PC-9 (cell line): ENCODE measurements at regions not wholly inside any gene's neighbourhood (a gene's known extent, or its start where the extent isn't known, plus 50 kb on each side); places are given as distances from the start of the nearest gene placed in this dataset.
"Not testable (repeated sequence)": the region's sequence is repeated elsewhere in the genome, so short reads cannot be mapped to it uniquely, and the experiment has no call there.

Source experiments
- BruUV-seq: library from RNA; stranded (reverse); fragments of 400-500 nt; replicated peaks from 2 replicates; lab custom pipeline; 2021; lab: Mats Ljungman, UMichigan
- CTCF ChIA-PET: fragments of 300-600 bp; sonication (Branson Sonifier 250); formaldehyde crosslinking; loops from one replicate; lab custom pipeline; 2022; ENCODE audit warnings: antibody characterized with exemption; lab: Charles Lee
- POLR2A ChIA-PET: fragments of 300-600 bp; sonication (Branson Sonifier 250); formaldehyde crosslinking; loops from one replicate; lab custom pipeline; 2022; ENCODE audit warnings: antibody characterized with exemption; ENCODE audit not compliant: unreplicated experiment; lab: Charles Lee
- DNase-seq, 2 experiments: peaks; one replicate each; pipeline versions ENCODE4 v3.0.0 to v3.0.0-alpha.2; 2015 to 2022; ENCODE audit warnings: mixed read lengths in 1 of 2
- H2AFZ ChIP-seq: fragments of 200-600 bp; sonication (generic); 2 replicates; pipeline ENCODE4 v1.8.1; 2017; ENCODE audit warnings: antibody characterized with exemption
- H3F3A ChIP-seq: fragments of 200-600 bp; sonication (generic); 2 replicates; pipeline ENCODE4 v1.8.1; 2017; ENCODE audit warnings: antibody characterized with exemption, mild to moderate bottlenecking, low read depth; ENCODE audit not compliant: insufficient read depth
- H3K27ac ChIP-seq: fragments of 200-600 bp; sonication (generic); 2 replicates; pipeline ENCODE4 v1.6.1; 2016; ENCODE audit warnings: mixed run types
- H3K27me3 ChIP-seq: fragments of 200-600 bp; sonication (generic); 2 replicates; pipeline ENCODE4 v1.6.1; 2016; ENCODE audit warnings: low read depth, mixed run types; ENCODE audit not compliant: insufficient read depth
- H3K36me3 ChIP-seq: fragments of 200-600 bp; sonication (generic); 2 replicates; pipeline ENCODE4 v1.6.1; 2016; ENCODE audit warnings: low read depth, mixed run types
- H3K4me1 ChIP-seq: fragments of 200-600 bp; sonication (generic); replicated peaks from 2 replicates; pipeline ENCODE4 v1.6.1; 2016; ENCODE audit warnings: mixed run types; ENCODE audit not compliant: insufficient read depth
- H3K4me2 ChIP-seq: fragments of 200-600 bp; sonication (generic); 2 replicates; pipeline ENCODE4 v1.6.1; 2017; ENCODE audit warnings: mixed run types
- H3K4me3 ChIP-seq: fragments of 200-600 bp; sonication (generic); 2 replicates; pipeline ENCODE4 v1.6.1; 2016; ENCODE audit warnings: mixed run types
- H3K79me2 ChIP-seq: fragments of 200-600 bp; sonication (generic); 2 replicates; pipeline ENCODE4 v1.6.1; 2017; ENCODE audit warnings: low read depth, mixed run types
- H3K9me2 ChIP-seq: fragments of 200-600 bp; sonication (generic); 2 replicates; pipeline ENCODE4 v1.8.1; 2017; ENCODE audit warnings: mild to moderate bottlenecking; ENCODE audit not compliant: insufficient read depth
- H3K9me3 ChIP-seq: fragments of 200-600 bp; sonication (generic); 2 replicates; pipeline ENCODE4 v1.8.1; 2016; ENCODE audit warnings: low read depth; ENCODE audit not compliant: insufficient read depth
- H4K20me1 ChIP-seq: fragments of 200-600 bp; sonication (generic); 2 replicates; pipeline ENCODE4 v1.8.1; 2017; ENCODE audit not compliant: insufficient read depth
- intact Hi-C: fragments of 100-400 bp; cut with micrococcal nuclease; formaldehyde crosslinking; loops from one replicate; pipeline ENCODE4 v1.10.0; 2022; ENCODE audit not compliant: unreplicated experiment

DNA sequence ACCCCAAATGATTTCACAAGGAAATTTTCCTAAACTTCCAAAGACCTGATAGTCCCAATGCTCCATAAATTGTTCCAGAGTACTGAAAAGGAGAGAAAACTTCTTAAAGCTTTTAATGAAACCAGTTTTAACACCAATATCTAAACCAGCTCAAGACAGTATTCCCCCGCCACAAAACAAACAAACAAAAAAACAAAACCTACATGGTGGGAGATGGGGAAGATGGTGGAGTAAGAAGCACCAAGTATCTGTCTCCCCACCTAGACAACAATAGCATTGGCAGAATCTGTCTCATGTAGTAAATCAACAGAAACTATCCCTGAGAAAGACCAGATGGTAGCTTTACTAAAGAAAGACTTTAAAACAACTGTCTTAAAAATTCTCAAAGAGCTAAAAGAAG, 88.7 kb upstream of the CCT8L2 start:
- POLR2A ChIA-PET, H4K20me1 ChIP-seq, H3K27me3 ChIP-seq, intact Hi-C loops, H3F3A ChIP-seq, H3K9me3 ChIP-seq, H2AFZ ChIP-seq, CTCF ChIA-PET, DNase-seq, H3K4me3 ChIP-seq, BruUV-seq, H3K79me2 ChIP-seq, H3K9me2 ChIP-seq, H3K36me3 ChIP-seq, H3K4me2 ChIP-seq, H3K4me1 ChIP-seq, H3K27ac ChIP-seq: not testable (repeated sequence)

GRCh38 chr22:16680209-16680899, 87.7 kb upstream of the CCT8L2 start:
- H3K4me3 ChIP-seq, H3K27ac ChIP-seq, intact Hi-C loops, CTCF ChIA-PET, H3F3A ChIP-seq, H3K4me1 ChIP-seq, H4K20me1 ChIP-seq, H3K27me3 ChIP-seq, BruUV-seq, H3K9me3 ChIP-seq, H3K9me2 ChIP-seq, H2AFZ ChIP-seq, H3K4me2 ChIP-seq, H3K36me3 ChIP-seq, POLR2A ChIA-PET, H3K79me2 ChIP-seq, DNase-seq: not testable (repeated sequence)

DNA sequence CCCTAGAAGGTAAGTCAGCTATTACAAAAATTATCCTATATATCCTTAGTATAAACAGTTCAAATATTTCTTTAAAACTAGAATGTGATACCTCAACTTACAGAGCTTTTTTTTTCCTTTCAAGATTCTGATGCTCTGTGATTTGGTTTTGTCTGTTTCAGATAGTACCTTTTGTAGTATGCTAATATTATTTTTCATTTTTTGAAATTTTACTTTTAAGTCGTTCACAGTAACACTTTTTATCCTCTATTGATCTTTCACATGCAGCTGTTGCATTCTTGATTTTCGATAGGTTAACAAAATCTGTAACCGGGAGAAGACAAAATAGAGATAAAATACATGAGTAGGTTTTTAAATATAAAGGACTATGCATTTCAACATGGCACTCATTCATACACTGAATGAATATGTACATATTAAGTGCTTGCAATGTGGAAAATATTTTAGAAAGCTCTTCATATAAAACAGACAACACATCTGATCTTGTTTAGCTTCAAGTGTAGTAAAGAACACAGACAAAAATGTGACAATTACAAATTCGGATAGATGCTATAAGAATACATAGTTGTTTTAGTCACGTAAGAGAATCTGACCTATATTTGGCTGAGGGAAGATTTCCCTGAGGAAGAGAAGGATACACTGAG, 86.7 kb upstream of the CCT8L2 start:
- BruUV-seq, intact Hi-C loops, H3K79me2 ChIP-seq, H3K9me2 ChIP-seq, H3K9me3 ChIP-seq, H3K36me3 ChIP-seq, H3K4me1 ChIP-seq, H2AFZ ChIP-seq, DNase-seq, H3K4me3 ChIP-seq, CTCF ChIA-PET, H3F3A ChIP-seq, H3K27me3 ChIP-seq, H3K27ac ChIP-seq, H4K20me1 ChIP-seq, POLR2A ChIA-PET, H3K4me2 ChIP-seq: not testable (repeated sequence)

DNA sequence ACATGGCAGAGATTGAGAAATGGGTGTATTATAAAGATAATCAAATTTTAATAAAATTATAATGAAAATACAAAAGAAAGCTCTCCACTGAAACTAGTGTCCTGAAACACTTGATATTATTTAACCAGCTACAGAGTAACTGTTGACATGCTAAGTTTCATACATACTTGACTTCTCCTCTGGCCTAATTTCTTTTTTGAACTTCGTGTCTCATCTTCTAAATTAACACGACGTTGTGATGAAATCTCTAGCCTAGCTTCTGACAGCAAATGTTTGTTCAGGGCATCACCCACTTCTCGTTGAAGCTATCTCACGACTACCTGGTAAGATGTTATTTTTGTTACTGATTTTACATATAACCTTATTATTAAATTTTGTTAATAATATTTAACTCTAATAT, 80.8 kb upstream of the CCT8L2 start:
- intact Hi-C loops, H3K9me3 ChIP-seq, BruUV-seq, H2AFZ ChIP-seq, H3K79me2 ChIP-seq, H3K4me1 ChIP-seq, H3F3A ChIP-seq, H3K27ac ChIP-seq, POLR2A ChIA-PET, CTCF ChIA-PET, H3K9me2 ChIP-seq, H3K4me3 ChIP-seq, H3K4me2 ChIP-seq, DNase-seq, H3K27me3 ChIP-seq, H3K36me3 ChIP-seq, H4K20me1 ChIP-seq: not testable (repeated sequence)

- DNase-seq, H3K27ac ChIP-seq, H3K27me3 ChIP-seq, POLR2A ChIA-PET, H3K4me3 ChIP-seq, H3F3A ChIP-seq, H3K79me2 ChIP-seq, H3K4me1 ChIP-seq, H4K20me1 ChIP-seq, H3K4me2 ChIP-seq, CTCF ChIA-PET, H3K9me3 ChIP-seq, BruUV-seq, H2AFZ ChIP-seq, H3K36me3 ChIP-seq, H3K9me2 ChIP-seq, intact Hi-C loops: not testable (repeated sequence)
These were observed 73.0 kb upstream of the CCT8L2 start for GRCh38 chr22:16665610-16666009.

GRCh38 chr22:16662330-16662729, 69.7 kb upstream of the CCT8L2 start:
- H3K9me2 ChIP-seq, H3K27me3 ChIP-seq, H3K4me2 ChIP-seq, H3K4me1 ChIP-seq, DNase-seq, H3K9me3 ChIP-seq, H3K4me3 ChIP-seq, H3K79me2 ChIP-seq, H2AFZ ChIP-seq, BruUV-seq, H3K36me3 ChIP-seq, CTCF ChIA-PET, POLR2A ChIA-PET, intact Hi-C loops, H4K20me1 ChIP-seq, H3K27ac ChIP-seq, H3F3A ChIP-seq: not testable (repeated sequence)

DNA sequence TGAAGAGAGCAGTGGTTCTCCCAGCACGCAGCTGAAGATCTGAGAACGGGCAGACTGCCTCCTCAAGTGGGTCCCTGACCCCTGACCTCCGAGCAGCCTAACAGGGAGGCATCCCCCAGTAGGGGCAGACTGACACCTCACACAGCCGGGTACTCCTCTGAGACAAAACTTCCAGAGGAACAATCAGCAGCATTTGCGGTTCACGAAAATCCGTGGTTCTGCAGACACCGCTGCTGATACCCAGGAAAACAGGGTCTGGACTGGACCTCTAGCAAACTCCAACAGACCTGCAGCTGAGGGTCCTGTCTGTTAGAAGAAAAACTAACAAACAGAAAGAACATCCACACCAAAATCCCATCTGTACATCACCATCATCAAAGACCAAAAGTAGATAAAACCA, 68.4 kb upstream of the CCT8L2 start:
- BruUV-seq, H2AFZ ChIP-seq, H3K4me3 ChIP-seq, CTCF ChIA-PET, H3K27me3 ChIP-seq, H3K9me2 ChIP-seq, intact Hi-C loops, H4K20me1 ChIP-seq, H3K4me2 ChIP-seq, POLR2A ChIA-PET, H3K9me3 ChIP-seq, H3F3A ChIP-seq, H3K4me1 ChIP-seq, DNase-seq, H3K27ac ChIP-seq, H3K36me3 ChIP-seq, H3K79me2 ChIP-seq: not testable (repeated sequence)
